Body of pancreas (tissue), 4 donors: ENCODE measurements at regions not wholly inside any gene's neighbourhood (a gene's known extent, or its start where the extent isn't known, plus 50 kb on each side); places are given as distances from the start of the nearest gene placed in this dataset.

Source experiments
- POLR2A ChIP-seq, 3 donors: fragments of 450-650 bp; IDR thresholded peaks; one replicate each; pipeline ENCODE4 v1.6.1; 2016; ENCODE audit warnings: antibody characterized with exemption in 3 of 3, mild to moderate bottlenecking in 2 of 3
- TF ChIP-seq, protein P1 (sequence below), 7 experiments: fragments of 450-650 bp in 4 of 7; fragments of 200-600 bp in 3 of 7; sonication (generic) in 3 of 7; IDR thresholded peaks; one replicate each; pipeline ENCODE4 v1.5.1; 2016 to 2019; ENCODE audit warnings: antibody characterized with exemption in 7 of 7

DNA sequence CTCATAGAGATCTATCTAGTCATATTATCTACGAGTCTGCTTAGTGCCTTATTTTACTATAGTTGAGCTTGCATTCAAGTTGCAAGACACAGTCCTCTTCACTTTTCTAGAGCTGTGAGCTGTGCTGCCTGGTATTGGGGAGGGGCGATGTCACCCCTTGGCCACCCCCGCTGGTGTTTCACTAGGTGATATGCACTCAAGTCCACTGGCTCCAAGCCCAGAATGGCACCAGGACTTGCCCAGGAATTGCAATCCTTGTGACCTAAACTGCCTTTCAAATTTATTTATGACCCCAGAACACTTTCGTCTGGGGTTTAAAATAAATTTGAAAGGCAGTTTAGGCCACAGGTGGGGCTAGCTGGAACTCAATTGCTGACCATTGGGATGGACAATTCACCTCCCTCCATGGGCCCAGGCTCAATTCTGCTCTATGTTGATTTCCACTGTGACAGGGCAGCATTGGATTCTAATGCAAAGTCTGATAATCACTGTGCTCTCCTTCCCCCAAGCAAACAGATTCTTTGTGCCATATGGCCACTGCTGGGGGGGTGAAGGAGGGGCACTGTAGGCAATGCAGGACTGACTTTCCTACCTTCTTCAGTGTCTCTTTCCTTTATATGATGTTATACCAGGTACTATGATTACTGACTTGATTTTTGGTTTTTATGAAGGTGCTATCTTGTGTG lies 1244.2 kb upstream of the MIR17HG start:
- TF ChIP-seq, protein P1, sequence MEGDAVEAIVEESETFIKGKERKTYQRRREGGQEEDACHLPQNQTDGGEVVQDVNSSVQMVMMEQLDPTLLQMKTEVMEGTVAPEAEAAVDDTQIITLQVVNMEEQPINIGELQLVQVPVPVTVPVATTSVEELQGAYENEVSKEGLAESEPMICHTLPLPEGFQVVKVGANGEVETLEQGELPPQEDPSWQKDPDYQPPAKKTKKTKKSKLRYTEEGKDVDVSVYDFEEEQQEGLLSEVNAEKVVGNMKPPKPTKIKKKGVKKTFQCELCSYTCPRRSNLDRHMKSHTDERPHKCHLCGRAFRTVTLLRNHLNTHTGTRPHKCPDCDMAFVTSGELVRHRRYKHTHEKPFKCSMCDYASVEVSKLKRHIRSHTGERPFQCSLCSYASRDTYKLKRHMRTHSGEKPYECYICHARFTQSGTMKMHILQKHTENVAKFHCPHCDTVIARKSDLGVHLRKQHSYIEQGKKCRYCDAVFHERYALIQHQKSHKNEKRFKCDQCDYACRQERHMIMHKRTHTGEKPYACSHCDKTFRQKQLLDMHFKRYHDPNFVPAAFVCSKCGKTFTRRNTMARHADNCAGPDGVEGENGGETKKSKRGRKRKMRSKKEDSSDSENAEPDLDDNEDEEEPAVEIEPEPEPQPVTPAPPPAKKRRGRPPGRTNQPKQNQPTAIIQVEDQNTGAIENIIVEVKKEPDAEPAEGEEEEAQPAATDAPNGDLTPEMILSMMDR (IDR thresholded peaks at IDR 0.05) = no peak
- TF ChIP-seq POLR2A (IDR thresholded peaks at IDR 0.05) = no peak
